ENCODE measurements at regions not wholly inside any gene's neighbourhood (a gene's known extent, or its start where the extent isn't known, plus 50 kb on each side); places are given as distances from the start of the nearest gene placed in this dataset.

DNA sequence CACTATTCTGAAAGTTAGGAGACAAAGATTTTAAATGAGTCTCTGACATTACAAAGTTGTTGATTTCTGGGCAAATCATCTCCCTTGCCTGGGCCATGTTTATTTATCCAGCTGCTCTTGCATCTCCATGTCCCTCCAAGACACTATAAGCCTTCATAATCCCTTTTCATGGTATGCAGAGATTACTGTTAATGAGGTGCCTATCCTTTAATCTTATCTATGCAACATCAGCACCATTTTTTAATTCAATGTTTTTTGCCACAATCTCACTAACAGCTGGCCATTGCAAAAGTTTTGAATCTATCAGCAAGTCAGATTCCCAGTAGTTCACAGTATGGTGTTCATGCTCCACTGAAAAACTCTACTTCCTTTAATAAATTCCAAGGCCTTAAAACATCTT, 108.5 kb upstream of the PTPRD start:
- no peaks in the 10 kb centered on the region for H3K9me3 ChIP-seq (ENCODE audit: control insufficient read depth, insufficient read depth, low read depth, low read length)
- no peaks in the 10 kb centered on the region for H3K36me3 ChIP-seq (ENCODE audit: control insufficient read depth in 2 of 2, insufficient read depth in 1 of 2, low read length in 2 of 2)
- CTCF ChIA-PET: interaction anchor here (0.6 kb wide), 1 partner anchor 133 kb away, joined by 3 read pairs; no protein-coding TSS in a partner anchor
- no peak overlapping the region for H3K27ac ChIP-seq (ENCODE audit: extremely low read depth, low read depth, low read length)
- no peak overlapping the region for H3K4me3 ChIP-seq (ENCODE audit: low read depth, low read length)
- no peaks in the 10 kb centered on the region for H3K4me1 ChIP-seq (ENCODE audit: control insufficient read depth, insufficient read depth, low read length)
- TF ChIP-seq ZNF423 (tag by site-specific recombination; IDR thresholded peaks at IDR 0.05): no peak
- no peak for TF ChIP-seq ZNF146 (tag by site-specific recombination; IDR thresholded peaks at IDR 0.05)
- no peak for TF ChIP-seq ZNF341 (tag by site-specific recombination; IDR thresholded peaks at IDR 0.05; ENCODE audit: low read depth)
- no peak for TF ChIP-seq ZNF24 (tag by site-specific recombination; IDR thresholded peaks at IDR 0.05)
- POLR2A ChIA-PET: no interaction called here

GRCh38 chr9:10729213-10729612, 116.4 kb upstream of the PTPRD start:
- no peak overlapping the region for H3K27ac ChIP-seq (ENCODE audit: extremely low read depth, low read depth, low read length)
- H3K9me3 ChIP-seq (ENCODE audit: control insufficient read depth, insufficient read depth, low read depth, low read length): no peaks in the 10 kb centered on the region
- H3K4me3 ChIP-seq (ENCODE audit: low read depth, low read length): no peak overlapping the region
- no peaks in the 10 kb centered on the region for H3K4me1 ChIP-seq (ENCODE audit: control insufficient read depth, insufficient read depth, low read length)
- no peak for TF ChIP-seq ZNF596 (tag by site-specific recombination; IDR thresholded peaks at IDR 0.05)
- TF ChIP-seq, protein P1, sequence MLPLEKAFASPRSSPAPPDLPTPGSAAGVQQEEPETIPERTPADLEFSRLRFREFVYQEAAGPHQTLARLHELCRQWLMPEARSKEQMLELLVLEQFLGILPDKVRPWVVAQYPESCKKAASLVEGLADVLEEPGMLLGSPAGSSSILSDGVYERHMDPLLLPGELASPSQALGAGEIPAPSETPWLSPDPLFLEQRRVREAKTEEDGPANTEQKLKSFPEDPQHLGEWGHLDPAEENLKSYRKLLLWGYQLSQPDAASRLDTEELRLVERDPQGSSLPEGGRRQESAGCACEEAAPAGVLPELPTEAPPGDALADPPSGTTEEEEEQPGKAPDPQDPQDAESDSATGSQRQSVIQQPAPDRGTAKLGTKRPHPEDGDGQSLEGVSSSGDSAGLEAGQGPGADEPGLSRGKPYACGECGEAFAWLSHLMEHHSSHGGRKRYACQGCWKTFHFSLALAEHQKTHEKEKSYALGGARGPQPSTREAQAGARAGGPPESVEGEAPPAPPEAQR (tag by site-specific recombination; IDR thresholded peaks at IDR 0.05): no peak
- no peak for TF ChIP-seq ZNF549 (tag by site-specific recombination; IDR thresholded peaks at IDR 0.05)
- no peak for TF ChIP-seq MYNN (tag by site-specific recombination; IDR thresholded peaks at IDR 0.05; ENCODE audit: borderline replicate concordance)
- no peak for TF ChIP-seq SCRT2 (tag by site-specific recombination; IDR thresholded peaks at IDR 0.05)
- no peak for TF ChIP-seq TSHZ1 (tag by site-specific recombination; IDR thresholded peaks at IDR 0.05; ENCODE audit: borderline replicate concordance)
- no peak for TF ChIP-seq ZNF157 (tag by site-specific recombination; IDR thresholded peaks at IDR 0.05)
- no peak for TF ChIP-seq ZNF544 (tag by site-specific recombination; IDR thresholded peaks at IDR 0.05)
- TF ChIP-seq ZNF530 (tag by site-specific recombination; IDR thresholded peaks at IDR 0.05; ENCODE audit: low read depth): no peak
- no peak for TF ChIP-seq ZNF449 (tag by site-specific recombination; IDR thresholded peaks at IDR 0.05)
- no peaks in the 10 kb centered on the region for H3K36me3 ChIP-seq (ENCODE audit: control insufficient read depth in 2 of 2, insufficient read depth in 1 of 2, low read length in 2 of 2)
- CTCF ChIA-PET: interaction anchor here (0.6 kb wide), 1 partner anchor 134 kb away, joined by 4 read pairs; no protein-coding TSS in a partner anchor
- POLR2A ChIA-PET: no interaction called here

- CTCF ChIA-PET: interaction anchor here (0.6 kb wide), 1 partner anchor 49 kb away, joined by 3 read pairs; no protein-coding TSS in a partner anchor
- Histone ChIP-seq H3K4me1 (ENCODE audit: control insufficient read depth, insufficient read depth, low read length) (no peaks in the 10 kb centered on the region), H3K27ac (ENCODE audit: extremely low read depth, low read depth, low read length) (no peak overlapping the region), H3K4me3 (ENCODE audit: low read depth, low read length) (no peak overlapping the region), H3K36me3 (ENCODE audit: control insufficient read depth in 2 of 2, insufficient read depth in 1 of 2, low read length in 2 of 2) (no peaks in the 10 kb centered on the region), H3K9me3 (ENCODE audit: control insufficient read depth, insufficient read depth, low read depth, low read length) (no peaks in the 10 kb centered on the region)
- POLR2A ChIA-PET: no interaction called here
- TF ChIP-seq OVOL3 (tag by site-specific recombination; IDR thresholded peaks at IDR 0.05) (no peak), ZNF658 (tag by site-specific recombination; IDR thresholded peaks at IDR 0.05) (no peak)
Observed at GRCh38 chr9:10744669-10745068, 131.9 kb upstream of the PTPRD start.

Measured in HEK293 (cell line).